Astrocyte of the cerebellum (primary cell): ENCODE measurements at regions not wholly inside any gene's neighbourhood (a gene's known extent, or its start where the extent isn't known, plus 50 kb on each side); places are given as distances from the start of the nearest gene placed in this dataset.

ENCODE experiments used
- DNase-seq: peaks from one replicate; pipeline ENCODE4 v3.0.0-alpha.2; 2011; ENCODE audit warnings: low read depth
- H3K4me3 ChIP-seq: 2 replicates; pipeline ENCODE4 v1.5.1; 2011; ENCODE audit warnings: mild to moderate bottlenecking, low read depth, low read length, moderate library complexity
- in situ Hi-C: cut with HindIII; loops from 2 replicates; pipeline ENCODE4 v1.10.0; 2017; ENCODE audit warnings: low sequenced_read_pairs
- TF ChIP-seq, protein P1 (sequence below): IDR thresholded peaks from 2 replicates; pipeline ENCODE4 v1.5.1; 2012; ENCODE audit warnings: low read length, low read depth, moderate library complexity, mild to moderate bottlenecking; ENCODE audit errors: missing control alignments

DNA sequence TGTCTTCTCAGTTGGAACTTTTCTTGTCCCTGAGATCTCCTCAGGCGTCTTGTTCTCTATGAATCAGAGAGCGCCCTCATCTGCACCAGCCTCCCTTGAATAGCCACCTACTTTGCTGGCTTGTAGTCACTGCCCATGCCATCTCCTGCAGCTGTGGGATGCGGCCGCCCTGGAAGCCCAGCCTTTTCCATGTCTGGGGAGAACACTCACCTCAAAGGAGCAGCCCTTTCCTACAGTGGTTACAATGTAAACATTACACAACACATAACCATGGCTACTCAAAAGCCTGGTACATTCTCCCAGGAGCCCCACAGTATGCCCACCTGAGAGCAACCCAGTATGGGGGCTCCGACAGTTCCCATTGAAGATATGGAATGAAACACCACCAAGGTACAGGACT is 351.0 kb downstream of the EN1 start:
- in situ Hi-C loops = no loop called here
- TF ChIP-seq, protein P1, sequence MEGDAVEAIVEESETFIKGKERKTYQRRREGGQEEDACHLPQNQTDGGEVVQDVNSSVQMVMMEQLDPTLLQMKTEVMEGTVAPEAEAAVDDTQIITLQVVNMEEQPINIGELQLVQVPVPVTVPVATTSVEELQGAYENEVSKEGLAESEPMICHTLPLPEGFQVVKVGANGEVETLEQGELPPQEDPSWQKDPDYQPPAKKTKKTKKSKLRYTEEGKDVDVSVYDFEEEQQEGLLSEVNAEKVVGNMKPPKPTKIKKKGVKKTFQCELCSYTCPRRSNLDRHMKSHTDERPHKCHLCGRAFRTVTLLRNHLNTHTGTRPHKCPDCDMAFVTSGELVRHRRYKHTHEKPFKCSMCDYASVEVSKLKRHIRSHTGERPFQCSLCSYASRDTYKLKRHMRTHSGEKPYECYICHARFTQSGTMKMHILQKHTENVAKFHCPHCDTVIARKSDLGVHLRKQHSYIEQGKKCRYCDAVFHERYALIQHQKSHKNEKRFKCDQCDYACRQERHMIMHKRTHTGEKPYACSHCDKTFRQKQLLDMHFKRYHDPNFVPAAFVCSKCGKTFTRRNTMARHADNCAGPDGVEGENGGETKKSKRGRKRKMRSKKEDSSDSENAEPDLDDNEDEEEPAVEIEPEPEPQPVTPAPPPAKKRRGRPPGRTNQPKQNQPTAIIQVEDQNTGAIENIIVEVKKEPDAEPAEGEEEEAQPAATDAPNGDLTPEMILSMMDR = no peak
- no peak for DNase-seq
- H3K4me3 ChIP-seq = no peak overlapping the region

DNA sequence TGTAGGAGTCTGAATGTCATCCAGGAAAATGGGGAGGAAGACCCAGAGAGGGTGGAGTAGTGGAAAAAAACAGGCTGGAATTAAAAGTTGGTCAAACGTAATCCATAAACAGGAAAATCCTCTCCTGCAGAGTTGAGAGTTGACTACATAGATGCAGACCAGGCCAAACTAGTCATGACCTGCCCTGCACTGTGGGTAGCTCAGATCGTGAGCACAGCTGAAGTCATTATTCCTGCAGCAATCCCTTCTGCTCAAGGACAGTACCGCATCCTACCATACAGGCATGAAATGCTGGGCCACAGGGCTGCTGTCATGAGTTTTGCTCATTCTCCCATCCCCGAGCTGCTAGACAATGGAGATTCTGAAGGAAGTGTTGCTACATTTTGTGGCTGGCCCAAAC is 352.2 kb downstream of the EN1 start:
- no peak for DNase-seq
- TF ChIP-seq, protein P1 = no peak
- in situ Hi-C loops = no loop called here
- H3K4me3 ChIP-seq = no peak overlapping the region

DNA sequence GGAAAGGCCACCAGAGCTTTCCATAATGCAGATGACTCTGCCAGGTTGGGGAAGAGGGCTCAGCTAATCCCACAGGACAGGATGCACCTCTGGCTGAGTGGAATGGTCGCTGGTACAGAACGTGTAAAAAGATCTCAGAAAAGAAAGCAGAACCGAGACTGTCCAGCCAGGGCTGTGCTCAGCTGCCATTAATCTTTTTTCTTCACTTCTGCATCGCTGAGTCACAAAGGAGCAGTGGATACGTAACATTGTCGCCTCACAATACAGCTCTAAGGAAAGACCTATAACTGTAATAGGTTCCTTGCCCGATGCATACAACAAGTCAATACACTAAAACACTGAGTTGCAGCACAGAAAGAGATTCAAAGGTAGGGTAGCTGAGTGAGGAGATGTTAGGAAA is 354.2 kb downstream of the EN1 start:
- in situ Hi-C loops = no loop called here
- H3K4me3 ChIP-seq = no peak overlapping the region
- no peak for DNase-seq
- TF ChIP-seq, protein P1 = no peak

DNA sequence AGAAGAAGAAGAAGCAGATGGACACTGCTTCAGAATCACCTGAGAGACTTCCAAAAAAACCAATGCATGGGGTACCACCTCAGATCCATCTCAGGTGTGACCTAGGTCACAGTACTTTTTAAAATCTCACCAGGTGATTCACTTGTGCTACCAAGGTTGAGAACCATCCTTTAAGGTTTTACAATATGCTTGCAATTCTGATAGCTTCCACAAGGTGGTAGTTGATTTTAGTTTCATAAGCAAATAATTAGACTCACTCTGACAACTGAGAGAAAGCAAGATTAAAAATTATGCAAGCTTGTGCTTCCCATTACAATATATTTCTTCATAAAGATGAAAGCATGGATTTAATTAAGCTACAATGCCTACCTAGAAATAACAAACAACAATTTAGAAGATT is 355.1 kb downstream of the EN1 start:
- in situ Hi-C loops = no loop called here
- H3K4me3 ChIP-seq = no peak overlapping the region
- TF ChIP-seq, protein P1 = no peak
- DNase-seq = peak; percentile 2

DNA sequence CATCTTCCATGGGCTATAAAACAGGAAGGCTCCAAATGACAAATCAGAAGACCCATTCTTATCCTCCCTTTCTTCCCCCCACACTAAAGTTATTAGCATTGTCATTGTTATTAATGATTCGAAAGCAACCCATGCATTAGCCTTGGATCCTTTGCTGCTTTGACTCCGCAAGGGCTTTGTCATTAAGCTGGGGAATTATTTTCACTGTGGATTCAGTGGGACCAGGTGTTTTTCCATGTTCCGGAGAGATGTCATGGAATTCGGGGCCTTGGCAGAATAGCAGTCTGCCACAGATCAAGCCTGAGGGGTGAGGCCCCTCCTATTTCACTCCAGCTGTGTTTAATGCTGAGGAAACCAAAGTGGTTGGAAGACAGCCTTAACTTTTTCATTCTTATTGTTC is 357.1 kb downstream of the EN1 start:
- TF ChIP-seq, protein P1 = no peak
- DNase-seq = no peak
- in situ Hi-C loops = no loop called here
- H3K4me3 ChIP-seq = no peak overlapping the region

DNA sequence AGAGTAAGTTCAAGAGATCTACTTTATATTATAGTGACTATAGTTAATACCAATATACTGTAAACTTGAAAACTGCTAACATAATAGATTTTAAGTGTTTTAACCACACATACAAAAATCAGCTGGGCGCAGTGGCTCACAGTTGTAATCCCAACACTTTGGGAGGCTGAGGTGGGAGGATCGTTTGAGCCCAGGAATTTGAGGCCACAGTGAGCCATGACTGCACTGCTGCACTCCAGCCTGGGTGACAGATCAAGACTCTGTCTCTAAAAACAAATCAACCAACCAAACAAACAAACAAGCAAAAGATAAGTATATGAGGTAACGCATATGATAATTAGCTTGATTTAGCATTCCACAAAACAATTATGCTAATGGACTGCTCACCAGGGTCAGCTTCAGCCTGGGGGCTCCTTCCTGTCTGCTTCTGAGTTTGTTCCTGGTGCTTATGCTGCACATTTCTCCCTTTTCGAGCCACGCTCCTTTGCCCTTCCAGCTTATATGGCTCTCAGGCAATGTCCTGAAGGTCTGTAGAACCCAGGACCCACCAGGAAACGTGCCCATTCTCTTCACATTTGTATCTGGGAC is 357.6 kb downstream of the EN1 start:
- TF ChIP-seq, protein P1 = no peak
- in situ Hi-C loops = no loop called here

More for the DNA sequence above, 357.6 kb downstream of the EN1 start:
- DNase-seq = no peak
- no peak overlapping the region for H3K4me3 ChIP-seq
